MM.1S (cell line): ENCODE measurements at regions not wholly inside any gene's neighbourhood (a gene's known extent, or its start where the extent isn't known, plus 50 kb on each side); places are given as distances from the start of the nearest gene placed in this dataset.

Experiments
- DNase-seq: peaks from one replicate; pipeline ENCODE4 v3.0.0-alpha.2; 2015
- H2AFZ ChIP-seq: fragments of 300-600 bp; sonication (generic); 2 replicates; pipeline ENCODE4 v1.6.0; 2016; ENCODE audit warnings: antibody characterized with exemption, low read length
- H3F3A ChIP-seq: fragments of 300-600 bp; sonication (generic); 2 replicates; pipeline ENCODE4 v1.6.1; 2016; ENCODE audit warnings: mild to moderate bottlenecking, antibody characterized with exemption, low read length, moderate library complexity, mixed read lengths; ENCODE audit not compliant: insufficient read depth
- H3K27ac ChIP-seq: fragments of 300-600 bp; sonication (generic); 2 replicates; pipeline ENCODE4 v1.5.1; 2016; ENCODE audit warnings: mild to moderate bottlenecking, low read length
- H3K27me3 ChIP-seq: fragments of 300-600 bp; sonication (generic); replicated peaks from 2 replicates; pipeline ENCODE4 v1.6.0; 2016; ENCODE audit warnings: low read length; ENCODE audit not compliant: insufficient read depth
- H3K36me3 ChIP-seq: fragments of 300-600 bp; sonication (generic); replicated peaks from 2 replicates; pipeline ENCODE4 v1.6.1; 2016; ENCODE audit warnings: mild to moderate bottlenecking, low read length, mixed read lengths; ENCODE audit not compliant: insufficient read depth
- H3K4me1 ChIP-seq: fragments of 300-600 bp; sonication (generic); 2 replicates; pipeline ENCODE4 v1.6.1; 2016; ENCODE audit warnings: low read length, mixed read lengths
- H3K4me2 ChIP-seq: fragments of 300-600 bp; sonication (generic); 2 replicates; pipeline ENCODE4 v1.6.0; 2016; ENCODE audit warnings: low read depth, low read length
- H3K4me3 ChIP-seq: fragments of 300-600 bp; sonication (generic); 2 replicates; pipeline ENCODE4 v1.5.1; 2016; ENCODE audit warnings: low read length, mixed read lengths
- H3K79me2 ChIP-seq: fragments of 300-600 bp; sonication (generic); 2 replicates; pipeline ENCODE4 v1.6.1; 2016; ENCODE audit warnings: mixed run types, low read length, mixed read lengths
- H3K9ac ChIP-seq: fragments of 300-600 bp; sonication (generic); 2 replicates; pipeline ENCODE4 v1.6.1; 2016; ENCODE audit warnings: low read length, mixed read lengths
- H3K9me2 ChIP-seq: fragments of 300-600 bp; sonication (generic); replicated peaks from 2 replicates; pipeline ENCODE4 v1.6.1; 2016; ENCODE audit warnings: mild to moderate bottlenecking, low read length, mixed read lengths; ENCODE audit not compliant: insufficient read depth
- H3K9me3 ChIP-seq: fragments of 300-600 bp; sonication (generic); replicated peaks from 2 replicates; pipeline ENCODE4 v1.6.1; 2016; ENCODE audit warnings: mild to moderate bottlenecking, low read length, mixed read lengths; ENCODE audit not compliant: insufficient read depth
- H4K20me1 ChIP-seq: fragments of 300-600 bp; sonication (generic); 2 replicates; pipeline ENCODE4 v1.6.1; 2016; ENCODE audit warnings: mild to moderate bottlenecking, low read length, moderate library complexity, mixed read lengths; ENCODE audit not compliant: insufficient read depth
- EZH2 ChIP-seq: fragments of 300-600 bp; sonication (generic); optimal IDR thresholded peaks from 2 replicates; pipeline ENCODE3; 2017; ENCODE audit warnings: low read depth, mild to moderate bottlenecking, antibody characterized with exemption, low read length, mixed read lengths
- EZH2phosphoT487 ChIP-seq: fragments of 300-600 bp; sonication (generic); IDR thresholded peaks from 2 replicates; pipeline ENCODE4 v1.6.1; 2018; ENCODE audit warnings: antibody characterized with exemption, low read length
- TF ChIP-seq, protein P1 (sequence below): fragments of 300-600 bp; sonication (generic); IDR thresholded peaks from 2 replicates; pipeline ENCODE4 v1.5.1; 2016; ENCODE audit warnings: antibody characterized with exemption, low read length, mixed read lengths

GRCh38 chrX:39967348-39967747 lies 130.4 kb downstream of the BCOR start:
- Histone ChIP-seq H2AFZ (no peak overlapping the region), H3K36me3 (no peaks in the 10 kb centered on the region), H3K79me2 (no peaks in the 10 kb centered on the region), H3F3A (no peaks in the 10 kb centered on the region), H3K9me3 (no peaks in the 10 kb centered on the region), H3K27me3 (no peaks in the 10 kb centered on the region), H3K4me3 (no peak overlapping the region), H3K4me2 (no peak overlapping the region), H3K27ac (no peak overlapping the region), H3K9me2 (no peaks in the 10 kb centered on the region), H4K20me1 (no peaks in the 10 kb centered on the region), H3K4me1 (no peaks in the 10 kb centered on the region), H3K9ac (no peak overlapping the region)
- no peak for DNase-seq
- no peak for TF ChIP-seq EZH2
- no peak for TF ChIP-seq EZH2phosphoT487
- TF ChIP-seq, protein P1, sequence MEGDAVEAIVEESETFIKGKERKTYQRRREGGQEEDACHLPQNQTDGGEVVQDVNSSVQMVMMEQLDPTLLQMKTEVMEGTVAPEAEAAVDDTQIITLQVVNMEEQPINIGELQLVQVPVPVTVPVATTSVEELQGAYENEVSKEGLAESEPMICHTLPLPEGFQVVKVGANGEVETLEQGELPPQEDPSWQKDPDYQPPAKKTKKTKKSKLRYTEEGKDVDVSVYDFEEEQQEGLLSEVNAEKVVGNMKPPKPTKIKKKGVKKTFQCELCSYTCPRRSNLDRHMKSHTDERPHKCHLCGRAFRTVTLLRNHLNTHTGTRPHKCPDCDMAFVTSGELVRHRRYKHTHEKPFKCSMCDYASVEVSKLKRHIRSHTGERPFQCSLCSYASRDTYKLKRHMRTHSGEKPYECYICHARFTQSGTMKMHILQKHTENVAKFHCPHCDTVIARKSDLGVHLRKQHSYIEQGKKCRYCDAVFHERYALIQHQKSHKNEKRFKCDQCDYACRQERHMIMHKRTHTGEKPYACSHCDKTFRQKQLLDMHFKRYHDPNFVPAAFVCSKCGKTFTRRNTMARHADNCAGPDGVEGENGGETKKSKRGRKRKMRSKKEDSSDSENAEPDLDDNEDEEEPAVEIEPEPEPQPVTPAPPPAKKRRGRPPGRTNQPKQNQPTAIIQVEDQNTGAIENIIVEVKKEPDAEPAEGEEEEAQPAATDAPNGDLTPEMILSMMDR, result no peak

GRCh38 chrX:39969099-39969818 lies 128.5 kb downstream of the BCOR start:
- H3K9me3 ChIP-seq, result no peaks in the 10 kb centered on the region
- no peaks in the 10 kb centered on the region for H3K79me2 ChIP-seq
- no peak overlapping the region for H3K4me3 ChIP-seq
- no peak overlapping the region for H2AFZ ChIP-seq
- DNase-seq, result no peak
- no peak overlapping the region for H3K4me2 ChIP-seq
- H3K4me1 ChIP-seq, result no peaks in the 10 kb centered on the region
- H3K36me3 ChIP-seq, result no peaks in the 10 kb centered on the region
- no peaks in the 10 kb centered on the region for H3K27me3 ChIP-seq
- H3F3A ChIP-seq, result no peaks in the 10 kb centered on the region
- no peak overlapping the region for H3K9ac ChIP-seq
- no peaks in the 10 kb centered on the region for H4K20me1 ChIP-seq
- H3K9me2 ChIP-seq, result no peaks in the 10 kb centered on the region
- TF ChIP-seq, protein P1, result no peak
- no peak for TF ChIP-seq EZH2phosphoT487
- TF ChIP-seq EZH2, result no peak
- no peak overlapping the region for H3K27ac ChIP-seq

GRCh38 chrX:39969819-39970504 lies 127.8 kb downstream of the BCOR start:
- no peak for DNase-seq
- H2AFZ ChIP-seq, result no peak overlapping the region
- no peaks in the 10 kb centered on the region for H3K27me3 ChIP-seq
- H3K36me3 ChIP-seq, result no peaks in the 10 kb centered on the region
- H3K9me3 ChIP-seq, result no peaks in the 10 kb centered on the region
- no peaks in the 10 kb centered on the region for H4K20me1 ChIP-seq
- no peaks in the 10 kb centered on the region for H3K4me1 ChIP-seq
- H3K27ac ChIP-seq, result no peak overlapping the region
- TF ChIP-seq EZH2, result no peak
- TF ChIP-seq EZH2phosphoT487, result no peak
- TF ChIP-seq, protein P1, result no peak
- H3K4me3 ChIP-seq, result no peak overlapping the region
- no peaks in the 10 kb centered on the region for H3F3A ChIP-seq
- no peaks in the 10 kb centered on the region for H3K79me2 ChIP-seq
- H3K4me2 ChIP-seq, result no peak overlapping the region
- H3K9me2 ChIP-seq, result no peaks in the 10 kb centered on the region
- no peak overlapping the region for H3K9ac ChIP-seq
